Neural progenitor cell (in vitro differentiated cells): ENCODE measurements at regions not wholly inside any gene's neighbourhood (a gene's known extent, or its start where the extent isn't known, plus 50 kb on each side); places are given as distances from the start of the nearest gene placed in this dataset.

Experiments
- DNase-seq: peaks from one replicate; pipeline ENCODE4 v3.0.0-alpha.2; 2016; ENCODE audit warnings: low spot score
- H2AFZ ChIP-seq: fragments of 200-600 bp; sonication (generic); replicated peaks from 2 replicates; pipeline ENCODE4 v1.6.1; 2016; ENCODE audit warnings: antibody characterized with exemption
- H3F3A ChIP-seq: fragments of 200-600 bp; sonication (generic); 2 replicates; pipeline ENCODE4 v1.6.1; 2016; ENCODE audit warnings: antibody characterized with exemption, low read depth
- H3K27ac ChIP-seq: fragments of 200-600 bp; sonication (generic); 2 replicates; pipeline ENCODE4 v1.5.1; 2016; ENCODE audit warnings: mild to moderate bottlenecking
- H3K27me3 ChIP-seq: fragments of 200-600 bp; sonication (generic); 2 replicates; pipeline ENCODE4 v1.6.1; 2016; ENCODE audit warnings: mild to moderate bottlenecking, moderate library complexity
- H3K36me3 ChIP-seq: fragments of 200-600 bp; sonication (generic); 2 replicates; pipeline ENCODE4 v1.5.1; 2016
- H3K4me1 ChIP-seq: fragments of 200-600 bp; sonication (generic); 2 replicates; pipeline ENCODE4 v1.6.1; 2016; ENCODE audit warnings: mixed run types
- H3K4me2 ChIP-seq: fragments of 200-600 bp; sonication (generic); 2 replicates; pipeline ENCODE4 v1.6.1; 2016
- H3K4me3 ChIP-seq: fragments of 200-600 bp; sonication (generic); 2 replicates; pipeline ENCODE4 v1.5.1; 2016
- H3K79me2 ChIP-seq: fragments of 200-600 bp; sonication (generic); 2 replicates; pipeline ENCODE4 v1.6.1; 2016; ENCODE audit warnings: low read depth
- H3K9ac ChIP-seq: fragments of 200-600 bp; sonication (generic); 2 replicates; pipeline ENCODE4 v1.6.1; 2016
- H3K9me3 ChIP-seq: fragments of 200-600 bp; sonication (generic); 2 replicates; pipeline ENCODE4 v1.5.1; 2016; ENCODE audit warnings: low read depth
- H4K20me1 ChIP-seq: fragments of 200-600 bp; sonication (generic); 2 replicates; pipeline ENCODE4 v1.6.1; 2016; ENCODE audit warnings: low read depth
- H3K27ac Mint-ChIP-seq: 3 replicates; pipeline ENCODE4 v1.8.0; 2021; ENCODE audit warnings: mixed read lengths
- H3K27me3 Mint-ChIP-seq: 2 replicates; pipeline ENCODE4 v1.8.0; 2022; ENCODE audit warnings: low read depth, mild to moderate bottlenecking, inconsistent platforms, moderate library complexity, mixed read lengths; ENCODE audit not compliant: insufficient read depth
- H3K36me3 Mint-ChIP-seq: 3 replicates; pipeline ENCODE4 v1.8.0; 2021; ENCODE audit warnings: mixed read lengths
- H3K4me1 Mint-ChIP-seq: 3 replicates; pipeline ENCODE4 v1.8.0; 2021; ENCODE audit warnings: mixed read lengths
- H3K4me3 Mint-ChIP-seq: 3 replicates; pipeline ENCODE4 v1.8.0; 2021; ENCODE audit warnings: mild to moderate bottlenecking, moderate library complexity, mixed read lengths
- H3K9me3 Mint-ChIP-seq: 3 replicates; pipeline ENCODE4 v1.8.0; 2020; ENCODE audit warnings: mixed read lengths
- CTCF ChIP-seq: fragments of 200-600 bp; sonication (generic); IDR thresholded peaks from 2 replicates; pipeline ENCODE4 v1.5.1; 2017; ENCODE audit warnings: antibody characterized with exemption, mild to moderate bottlenecking
- EZH2 ChIP-seq: fragments of 200-600 bp; sonication (generic); IDR thresholded peaks from 2 replicates; pipeline ENCODE4 v1.6.1; 2017; ENCODE audit warnings: antibody characterized with exemption, mild to moderate bottlenecking, moderate library complexity
- EZH2phosphoT487 ChIP-seq: fragments of 200-600 bp; sonication (generic); IDR thresholded peaks from 2 replicates; pipeline ENCODE4 v1.6.1; 2017; ENCODE audit warnings: antibody characterized with exemption

- Histone ChIP-seq H3K36me3 (no peaks in the 10 kb centered on the region), H3K27ac (no peak overlapping the region), H3K4me3 (no peak overlapping the region), H2AFZ (no peak overlapping the region), H3K79me2 (no peaks in the 10 kb centered on the region), H3K4me2 (no peak overlapping the region), H3K27me3 (no peaks in the 10 kb centered on the region), H4K20me1 (no peaks in the 10 kb centered on the region), H3K9ac (no peak overlapping the region), H3K9me3 (no peaks in the 10 kb centered on the region), H3F3A (peaks cover 11% of the 10 kb centered on the region), H3K4me1 (peaks cover 16% of the 10 kb centered on the region)
- Mint-ChIP-seq H3K4me1 (peaks cover 15% of the 10 kb centered on the region), H3K36me3 (no peaks in the 10 kb centered on the region), H3K27ac (no peak overlapping the region), H3K27me3 (peaks cover 14% of the 10 kb centered on the region), H3K9me3 (peaks cover 25% of the 10 kb centered on the region), H3K4me3 (no peak overlapping the region)
- DNase-seq: no peak
- TF ChIP-seq CTCF (no peak), EZH2 (no peak), EZH2phosphoT487 (no peak)
Measured at GRCh38 chr18:75156831-75157230, 52.1 kb downstream of the PTGR3 start.

GRCh38 chr18:75156139-75156750 lies 52.7 kb downstream of the PTGR3 start:
- no peak overlapping the region for H3K4me3 ChIP-seq
- H3K4me1 ChIP-seq: peaks cover 16% of the 10 kb centered on the region
- no peaks in the 10 kb centered on the region for H4K20me1 ChIP-seq
- H3K36me3 ChIP-seq: no peaks in the 10 kb centered on the region
- no peak overlapping the region for H2AFZ ChIP-seq
- H3K4me1 Mint-ChIP-seq: peaks cover 15% of the 10 kb centered on the region
- DNase-seq: no peak
- H3K4me3 Mint-ChIP-seq: no peak overlapping the region
- no peak overlapping the region for H3K9ac ChIP-seq
- TF ChIP-seq EZH2: no peak
- no peak for TF ChIP-seq EZH2phosphoT487
- TF ChIP-seq CTCF: no peak
- H3K4me2 ChIP-seq: no peak overlapping the region
- peaks cover 11% of the 10 kb centered on the region for H3F3A ChIP-seq
- H3K36me3 Mint-ChIP-seq: no peaks in the 10 kb centered on the region
- H3K27ac Mint-ChIP-seq: no peak overlapping the region
- no peaks in the 10 kb centered on the region for H3K27me3 ChIP-seq
- no peaks in the 10 kb centered on the region for H3K9me3 ChIP-seq
- H3K79me2 ChIP-seq: no peaks in the 10 kb centered on the region
- peaks cover 14% of the 10 kb centered on the region for H3K27me3 Mint-ChIP-seq
- H3K27ac ChIP-seq: no peak overlapping the region
- peaks cover 25% of the 10 kb centered on the region for H3K9me3 Mint-ChIP-seq

DNA sequence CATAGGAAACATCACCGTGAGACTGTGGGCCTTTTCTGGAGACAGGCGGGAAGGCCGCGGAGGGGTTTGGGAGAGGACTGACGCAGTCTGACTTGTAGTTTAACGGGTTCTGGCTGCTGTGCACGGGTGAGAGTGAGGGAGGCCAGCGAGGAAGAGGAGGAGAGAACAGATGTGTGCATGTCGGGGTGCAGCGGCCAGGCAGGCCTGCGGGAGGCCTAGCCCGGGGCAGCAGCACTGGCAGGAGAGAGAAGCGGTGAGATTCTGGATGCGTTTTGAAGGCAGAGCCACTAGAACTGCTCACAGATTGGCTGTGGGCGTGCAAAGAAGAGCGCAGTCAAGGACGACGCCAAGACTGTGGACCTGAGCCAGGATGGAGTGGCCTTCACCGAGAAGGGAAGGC lies 53.9 kb downstream of the PTGR3 start:
- Histone ChIP-seq H3K27me3 (no peaks in the 10 kb centered on the region), H2AFZ (no peak overlapping the region), H3F3A (peaks cover 8% of the 10 kb centered on the region), H3K9ac (no peak overlapping the region), H3K27ac (no peak overlapping the region), H3K79me2 (no peaks in the 10 kb centered on the region), H3K4me1 (peaks cover 10% of the 10 kb centered on the region), H3K9me3 (no peaks in the 10 kb centered on the region), H3K4me3 (no peak overlapping the region), H4K20me1 (no peaks in the 10 kb centered on the region), H3K4me2 (no peak overlapping the region), H3K36me3 (no peaks in the 10 kb centered on the region)
- Mint-ChIP-seq H3K9me3 (peaks cover 26% of the 10 kb centered on the region), H3K4me1 (peaks cover 9% of the 10 kb centered on the region), H3K36me3 (no peaks in the 10 kb centered on the region), H3K27ac (peak overlapping the region; percentile 42), H3K4me3 (peak overlapping the region; percentile 62), H3K27me3 (peaks cover 14% of the 10 kb centered on the region)
- TF ChIP-seq EZH2 (no peak), CTCF (no peak), EZH2phosphoT487 (no peak)
- DNase-seq: no peak
